HG02938 (cell line): ENCODE measurements at regions not wholly inside any gene's neighbourhood (a gene's known extent, or its start where the extent isn't known, plus 50 kb on each side); places are given as distances from the start of the nearest gene placed in this dataset.

ENCODE experiments used
- ATAC-seq: cut with Tn5 transposase; IDR thresholded peaks from one replicate; pipeline ENCODE4 v1.9.1; 2021; ENCODE audit warnings: mild to moderate bottlenecking, moderate library complexity; ENCODE audit not compliant: unreplicated experiment

- no peak for ATAC-seq
These were observed 64.9 kb upstream of the BARHL2 start for GRCh38 chr1:90782046-90782445.

- no peak for ATAC-seq
These were observed 64.4 kb upstream of the BARHL2 start for GRCh38 chr1:90781534-90781933.

GRCh38 chr1:90780981-90781380 lies 63.9 kb upstream of the BARHL2 start:
- ATAC-seq = no peak

GRCh38 chr1:90779573-90779972 lies 62.5 kb upstream of the BARHL2 start:
- ATAC-seq = no peak

GRCh38 chr1:90778486-90778885 lies 61.4 kb upstream of the BARHL2 start:
- ATAC-seq = no peak

GRCh38 chr1:90773812-90774211 lies 56.7 kb upstream of the BARHL2 start:
- no peak for ATAC-seq

- ATAC-seq = no peak
These were observed 51.7 kb upstream of the BARHL2 start for GRCh38 chr1:90768826-90769225.

GRCh38 chr1:90768098-90768497 lies 51.0 kb upstream of the BARHL2 start:
- no peak for ATAC-seq
